Posterior cingulate gyrus (tissue), 11 donors: ENCODE measurements at regions not wholly inside any gene's neighbourhood (a gene's known extent, or its start where the extent isn't known, plus 50 kb on each side); places are given as distances from the start of the nearest gene placed in this dataset.

ENCODE experiments used
- DNase-seq, 10 donors: peaks; one replicate each; pipeline versions ENCODE4 v3.0.0 to v3.0.0-alpha.2; 2020 to 2021; ENCODE audit warnings: mixed read lengths in 3 of 10
- intact Hi-C: fragments of 100-400 bp; cut with DNase I; formaldehyde crosslinking; loops from one replicate; pipeline ENCODE4 v1.15.1; 2023

- no peak for DNase-seq
- intact Hi-C loops, result no loop called here
Observed at GRCh38 chr17:71163121-71163812, 957.6 kb upstream of the SOX9 start.

- intact Hi-C loops, result no loop called here
- DNase-seq, result no peak
Observed at GRCh38 chr17:71163813-71164122, 957.1 kb upstream of the SOX9 start.

GRCh38 chr17:71164561-71164960 lies 956.3 kb upstream of the SOX9 start:
- intact Hi-C loops, result no loop called here
- no peak for DNase-seq

GRCh38 chr17:71166311-71166710 lies 954.5 kb upstream of the SOX9 start:
- intact Hi-C loops, result no loop called here
- DNase-seq, result no peak

- DNase-seq, result no peak
- intact Hi-C loops, result no loop called here
Observed at GRCh38 chr17:71168053-71168741, 952.6 kb upstream of the SOX9 start.

- no peak for DNase-seq
- intact Hi-C loops, result no loop called here
Observed at GRCh38 chr17:71170070-71170469, 950.8 kb upstream of the SOX9 start.

- no peak for DNase-seq
- intact Hi-C loops, result no loop called here
Observed at GRCh38 chr17:71171270-71171669, 949.5 kb upstream of the SOX9 start.

GRCh38 chr17:71173991-71174390 lies 946.8 kb upstream of the SOX9 start:
- DNase-seq, result no peak
- intact Hi-C loops, result no loop called here

GRCh38 chr17:71176331-71176730 lies 944.5 kb upstream of the SOX9 start:
- no peak for DNase-seq
- intact Hi-C loops, result no loop called here

GRCh38 chr17:71176928-71177443 lies 943.8 kb upstream of the SOX9 start:
- intact Hi-C loops, result no loop called here

GRCh38 chr17:71180801-71181385 lies 939.9 kb upstream of the SOX9 start:
- no peak for DNase-seq
- intact Hi-C loops, result no loop called here

More at GRCh38 chr17:71176928-71177443, 943.8 kb upstream of the SOX9 start:
- no peak for DNase-seq

GRCh38 chr17:71183066-71183660 lies 937.7 kb upstream of the SOX9 start:
- intact Hi-C loops, result no loop called here
- DNase-seq, result no peak

- intact Hi-C loops, result no loop called here
- no peak for DNase-seq
Observed at GRCh38 chr17:71184716-71185115, 936.1 kb upstream of the SOX9 start.

- intact Hi-C loops, result no loop called here
- DNase-seq, result no peak
Observed at GRCh38 chr17:71187145-71187878, 933.5 kb upstream of the SOX9 start.

GRCh38 chr17:71188811-71189492 lies 931.9 kb upstream of the SOX9 start:
- DNase-seq, result no peak
- intact Hi-C loops, result no loop called here

- intact Hi-C loops, result no loop called here
- DNase-seq, result no peak
Observed at GRCh38 chr17:71189493-71189831, 931.4 kb upstream of the SOX9 start.

- intact Hi-C loops, result no loop called here
- no peak for DNase-seq
Observed at GRCh38 chr17:71192039-71192555, 928.7 kb upstream of the SOX9 start.

GRCh38 chr17:71192848-71193247 lies 928.0 kb upstream of the SOX9 start:
- DNase-seq, result no peak
- intact Hi-C loops, result no loop called here

GRCh38 chr17:71200597-71200996 lies 920.2 kb upstream of the SOX9 start:
- DNase-seq, result no peak
- intact Hi-C loops, result no loop called here

GRCh38 chr17:71201639-71202038 lies 919.2 kb upstream of the SOX9 start:
- intact Hi-C loops, result no loop called here
- DNase-seq, result no peak
